ENCODE measurements at regions not wholly inside any gene's neighbourhood (a gene's known extent, or its start where the extent isn't known, plus 50 kb on each side); places are given as distances from the start of the nearest gene placed in this dataset.

GRCh38 chr13:70694996-70695715, 586.9 kb upstream of the KLHL1 start:
- Histone ChIP-seq H3K4me3 (no peak overlapping the region), H3K27me3 (no peaks in the 10 kb centered on the region), H3K27ac (no peak overlapping the region), H3K9me3 (no peaks in the 10 kb centered on the region), H3K36me3 (no peaks in the 10 kb centered on the region), H3K4me1 (ENCODE audit: insufficient read depth) (no peaks in the 10 kb centered on the region)
- TF ChIP-seq CTCF (IDR thresholded peaks at IDR 0.05) (no peak), POLR2A (IDR thresholded peaks at IDR 0.05) (no peak), EP300 (IDR thresholded peaks at IDR 0.05) (no peak)
- WGBS, 3 donors: 12 to 20% (median 19%) methylated on average over 3 of the region's 3 CpGs
- no peak for DNase-seq
- intact Hi-C loops (cut with DNase I): no loop called here

- TF ChIP-seq EP300 (IDR thresholded peaks at IDR 0.05) (no peak), CTCF (IDR thresholded peaks at IDR 0.05) (no peak)
- no peak overlapping the region for H3K27ac ChIP-seq
- H3K9me3 ChIP-seq: no peaks in the 10 kb centered on the region
- no peaks in the 10 kb centered on the region for H3K36me3 ChIP-seq
- no peak for DNase-seq
- intact Hi-C loops (cut with DNase I): no loop called here
- H3K27me3 ChIP-seq: no peaks in the 10 kb centered on the region
- no peaks in the 10 kb centered on the region for H3K4me1 ChIP-seq (ENCODE audit: insufficient read depth)
- no peak overlapping the region for H3K4me3 ChIP-seq
Measured at GRCh38 chr13:70668983-70669382, 560.7 kb upstream of the KLHL1 start.

- Histone ChIP-seq H3K36me3 (no peaks in the 10 kb centered on the region), H3K4me1 (ENCODE audit: insufficient read depth) (no peaks in the 10 kb centered on the region), H3K4me3 (no peak overlapping the region), H3K27me3 (no peaks in the 10 kb centered on the region), H3K9me3 (no peaks in the 10 kb centered on the region), H3K27ac (no peak overlapping the region)
- intact Hi-C loops (cut with DNase I): no loop called here
- no peak for DNase-seq
- no peak for TF ChIP-seq EP300 (IDR thresholded peaks at IDR 0.05)
- no peak for TF ChIP-seq CTCF (IDR thresholded peaks at IDR 0.05)
- TF ChIP-seq POLR2A (IDR thresholded peaks at IDR 0.05): no peak
- 82 to 92% (median 86%) methylated on average over 1 of the region's 1 CpG for WGBS, 3 donors
Measured at GRCh38 chr13:70668293-70668692, 560.0 kb upstream of the KLHL1 start.

- H3K27me3 ChIP-seq: no peaks in the 10 kb centered on the region
- TF ChIP-seq POLR2A (IDR thresholded peaks at IDR 0.05) (no peak), CTCF (IDR thresholded peaks at IDR 0.05) (no peak), EP300 (IDR thresholded peaks at IDR 0.05) (no peak)
- 75 to 88% (median 78%) methylated on average over 1 of the region's 1 CpG for WGBS, 3 donors
- H3K9me3 ChIP-seq: no peaks in the 10 kb centered on the region
- H3K4me1 ChIP-seq (ENCODE audit: insufficient read depth): no peaks in the 10 kb centered on the region
- H3K27ac ChIP-seq: no peak overlapping the region
- no peak overlapping the region for H3K4me3 ChIP-seq
- DNase-seq: no peak
- no peaks in the 10 kb centered on the region for H3K36me3 ChIP-seq
- intact Hi-C loops (cut with DNase I): no loop called here
Measured at GRCh38 chr13:70666883-70667556, 558.8 kb upstream of the KLHL1 start.

Measured in ovary (tissue), 7 donors.